ENCODE measurements at regions not wholly inside any gene's neighbourhood (a gene's known extent, or its start where the extent isn't known, plus 50 kb on each side); places are given as distances from the start of the nearest gene placed in this dataset.

DNA sequence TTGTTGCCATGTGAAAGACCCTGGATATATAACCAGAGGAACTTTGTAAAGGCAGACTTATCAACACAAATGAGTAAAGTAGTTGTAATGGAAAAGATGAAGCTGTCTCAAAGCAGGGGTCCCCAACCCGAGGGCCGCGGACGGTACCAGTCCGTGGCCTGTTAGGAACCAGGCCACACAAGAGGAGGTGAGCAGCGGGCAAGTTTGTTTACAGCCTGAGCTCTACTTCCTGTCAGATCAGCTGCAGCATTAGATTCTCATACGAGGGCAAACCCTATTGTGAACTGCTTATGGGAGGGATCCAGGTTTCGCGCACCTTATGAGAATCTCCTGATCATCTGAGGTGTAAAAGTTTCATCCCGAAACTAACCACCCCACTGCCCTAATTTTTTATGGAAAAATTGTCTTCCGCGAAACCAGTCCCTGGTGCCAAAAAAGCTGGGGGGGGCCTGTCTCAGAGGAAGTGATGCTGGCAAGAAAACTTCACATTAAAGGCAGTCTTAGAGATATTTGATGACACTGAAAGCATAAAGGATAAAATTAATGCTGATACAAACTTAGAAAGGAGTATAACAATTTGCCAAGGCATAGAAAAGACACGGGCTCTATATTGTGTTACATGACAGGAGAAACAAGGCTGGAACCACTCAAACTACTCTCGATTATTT is 57.5 kb upstream of the MSTN start:
- TF ChIP-seq TEAD4 (IDR thresholded peaks at IDR 0.05) (no peak), NFIC (IDR thresholded peaks at IDR 0.05) (no peak), EP300 (IDR thresholded peaks at IDR 0.05; ENCODE audit: borderline replicate concordance) (no peak)
- TF ChIP-seq, protein P1, sequence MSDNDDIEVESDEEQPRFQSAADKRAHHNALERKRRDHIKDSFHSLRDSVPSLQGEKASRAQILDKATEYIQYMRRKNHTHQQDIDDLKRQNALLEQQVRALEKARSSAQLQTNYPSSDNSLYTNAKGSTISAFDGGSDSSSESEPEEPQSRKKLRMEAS (IDR thresholded peaks at IDR 0.05): no peak

Data from Ishikawa (cell line).